ENCODE measurements at regions not wholly inside any gene's neighbourhood (a gene's known extent, or its start where the extent isn't known, plus 50 kb on each side); places are given as distances from the start of the nearest gene placed in this dataset.

GRCh38 chr13:97802213-97802612 lies 151.3 kb upstream of the IPO5 start:
- TF ChIP-seq KDM1A (IDR thresholded peaks at IDR 0.05; ENCODE audit: low read depth) = no peak
- no peak for TF ChIP-seq HDAC2 (IDR thresholded peaks at IDR 0.05)
- no peak for TF ChIP-seq MYC (IDR thresholded peaks at IDR 0.05; ENCODE audit: borderline replicate concordance, low read length)
- no peak for TF ChIP-seq ZSCAN20 (CRISPR knock-in tag; IDR thresholded peaks at IDR 0.05)
- TF ChIP-seq MAZ (IDR thresholded peaks at IDR 0.05; ENCODE audit: borderline replicate concordance, low read depth, low read length) = no peak
- no peak for TF ChIP-seq RNF2 (IDR thresholded peaks at IDR 0.05; ENCODE audit: borderline replicate concordance, low read depth)

All from A549 (cell line).